ENCODE measurements at regions not wholly inside any gene's neighbourhood (a gene's known extent, or its start where the extent isn't known, plus 50 kb on each side); places are given as distances from the start of the nearest gene placed in this dataset.

GRCh38 chr16:86158688-86159360, 259.9 kb downstream of the IRF8 start:
- no peaks in the 10 kb centered on the region for H4K20me1 ChIP-seq (ENCODE audit: insufficient read depth)
- BruUV-seq (replicated peaks) = TSS peak; percentile 92
- peak overlapping the region; percentile 42 to 53 for H3K4me3 ChIP-seq (replicated peaks in 1 of 2; ENCODE audit: low read depth in 1 of 2, low read length in 2 of 2)
- H3K79me2 ChIP-seq (ENCODE audit: insufficient read depth, low read length) = no peaks in the 10 kb centered on the region
- H3K9me3 ChIP-seq (ENCODE audit: control insufficient read depth in 1 of 2, insufficient read depth in 1 of 2, low read depth in 1 of 2, low read length in 2 of 2) = no peaks in the 10 kb centered on the region
- peak overlapping the region; percentile 37 for H3K9ac ChIP-seq (ENCODE audit: low read length)
- H3K27ac ChIP-seq (ENCODE audit: low read depth, low read length) = peak overlapping the region; percentile 44
- POLR2A ChIA-PET = interaction anchor here (0.8 to 1.3 kb wide), 2 partner anchors 11 to 359 kb away, joined by 3 to 4 read pairs; no protein-coding TSS in a partner anchor
- RAD21 ChIA-PET (ENCODE audit: low non-redundant PET in 1 of 2, low total read pairs in 2 of 2, uncharacterized antibody in 2 of 2, unreplicated experiment in 2 of 2) = interaction anchor here in 1 of 2 experiments (0.9 kb wide), 1 partner anchor 359 kb away, joined by 5 read pairs; no protein-coding TSS in a partner anchor
- CTCF ChIA-PET = interaction anchor here (0.6 to 2.5 kb wide), 4 partner anchors 10 to 359 kb away, joined by 3 to 12 read pairs (median 3); no protein-coding TSS in a partner anchor
- ATAC-seq (peak; percentile 91), DNase-seq (ENCODE audit: low read depth, low spot score) (peak; percentile 64)
- H3K4me1 ChIP-seq (ENCODE audit: control insufficient read depth in 1 of 2, insufficient read depth in 2 of 2, low read length in 2 of 2) = peaks cover 0 to 13% of the 10 kb centered on the region in 2 experiments; a peak in 1 of 4 replicates
- peaks cover 8% of the 10 kb centered on the region for H3K27me3 ChIP-seq (ENCODE audit: insufficient read depth, low read length)
- H3K36me3 ChIP-seq (ENCODE audit: control insufficient read depth in 1 of 2, insufficient read depth in 2 of 2, low read length in 2 of 2) = no peaks in the 10 kb centered on the region
- H3K9me2 ChIP-seq (ENCODE audit: insufficient read depth) = no peaks in the 10 kb centered on the region
- intact Hi-C loops (cut with micrococcal nuclease) = loop anchor here (2.0 kb wide), 1 partner anchor 362 kb away; no protein-coding TSS in a partner anchor
- peak overlapping the region; percentile 61 for H3K4me2 ChIP-seq (ENCODE audit: low read length)
- no peak overlapping the region for H2AFZ ChIP-seq (ENCODE audit: low read depth, low read length, poor library complexity, severe bottlenecking)
- TF ChIP-seq JUND (IDR thresholded peaks at IDR 0.05) (no peak), ELF1 (IDR thresholded peaks at IDR 0.05; ENCODE audit: borderline replicate concordance, low read depth) (peak; percentile 91), CBX3 (IDR thresholded peaks at IDR 0.05; ENCODE audit: low read depth) (no peak), ATF3 (IDR thresholded peaks at IDR 0.05) (no peak), MAX (IDR thresholded peaks at IDR 0.05) (peak; percentile 12; the same call in 1 of the 2 replicates), ZFX (IDR thresholded peaks at IDR 0.05) (no peak), CTCF (IDR thresholded peaks at IDR 0.05 in 2 of 3, conservative IDR thresholded peaks at IDR 0.05 in 1 of 3; ENCODE audit: borderline replicate concordance in 1 of 3, insufficient read depth in 1 of 3, low read depth in 2 of 3, low read length in 2 of 3) (peak; percentile 38 to 57 (median 44); a peak in 5 of 6 replicates), YY1 (IDR thresholded peaks at IDR 0.05; ENCODE audit: extremely low read depth, insufficient replicate concordance, low read depth, low read length) (peak; percentile 5), SP1 (IDR thresholded peaks at IDR 0.05; ENCODE audit: low read depth) (no peak), POLR2A (IDR thresholded peaks at IDR 0.05; ENCODE audit: borderline replicate concordance, extremely low read depth, insufficient read depth, insufficient read length) (peak; percentile 93), FOSL1 (IDR thresholded peaks at IDR 0.05; ENCODE audit: low read depth) (no peak), EGR1 (IDR thresholded peaks at IDR 0.05; ENCODE audit: low read depth) (no peak), POLR2AphosphoS5 (IDR thresholded peaks at IDR 0.05; ENCODE audit: low read depth, low read length) (peak; percentile 89), TCF7L2 (IDR thresholded peaks at IDR 0.05; ENCODE audit: borderline replicate concordance, extremely low read depth, insufficient read depth, insufficient read length) (no peak), SIN3A (IDR thresholded peaks at IDR 0.05; ENCODE audit: low read depth) (peak; percentile 10; the same call in 1 of the 2 replicates), REST (IDR thresholded peaks at IDR 0.05; ENCODE audit: low read depth) (no peak), RAD21 (IDR thresholded peaks at IDR 0.05; ENCODE audit: low read depth) (peak; percentile 44)
- TF ChIP-seq, protein P1, sequence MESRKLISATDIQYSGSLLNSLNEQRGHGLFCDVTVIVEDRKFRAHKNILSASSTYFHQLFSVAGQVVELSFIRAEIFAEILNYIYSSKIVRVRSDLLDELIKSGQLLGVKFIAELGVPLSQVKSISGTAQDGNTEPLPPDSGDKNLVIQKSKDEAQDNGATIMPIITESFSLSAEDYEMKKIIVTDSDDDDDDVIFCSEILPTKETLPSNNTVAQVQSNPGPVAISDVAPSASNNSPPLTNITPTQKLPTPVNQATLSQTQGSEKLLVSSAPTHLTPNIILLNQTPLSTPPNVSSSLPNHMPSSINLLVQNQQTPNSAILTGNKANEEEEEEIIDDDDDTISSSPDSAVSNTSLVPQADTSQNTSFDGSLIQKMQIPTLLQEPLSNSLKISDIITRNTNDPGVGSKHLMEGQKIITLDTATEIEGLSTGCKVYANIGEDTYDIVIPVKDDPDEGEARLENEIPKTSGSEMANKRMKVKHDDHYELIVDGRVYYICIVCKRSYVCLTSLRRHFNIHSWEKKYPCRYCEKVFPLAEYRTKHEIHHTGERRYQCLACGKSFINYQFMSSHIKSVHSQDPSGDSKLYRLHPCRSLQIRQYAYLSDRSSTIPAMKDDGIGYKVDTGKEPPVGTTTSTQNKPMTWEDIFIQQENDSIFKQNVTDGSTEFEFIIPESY (IDR thresholded peaks at IDR 0.05; ENCODE audit: extremely low read depth, insufficient replicate concordance, low read length) = no peak
